ENCODE measurements at regions not wholly inside any gene's neighbourhood (a gene's known extent, or its start where the extent isn't known, plus 50 kb on each side); places are given as distances from the start of the nearest gene placed in this dataset.

DNA sequence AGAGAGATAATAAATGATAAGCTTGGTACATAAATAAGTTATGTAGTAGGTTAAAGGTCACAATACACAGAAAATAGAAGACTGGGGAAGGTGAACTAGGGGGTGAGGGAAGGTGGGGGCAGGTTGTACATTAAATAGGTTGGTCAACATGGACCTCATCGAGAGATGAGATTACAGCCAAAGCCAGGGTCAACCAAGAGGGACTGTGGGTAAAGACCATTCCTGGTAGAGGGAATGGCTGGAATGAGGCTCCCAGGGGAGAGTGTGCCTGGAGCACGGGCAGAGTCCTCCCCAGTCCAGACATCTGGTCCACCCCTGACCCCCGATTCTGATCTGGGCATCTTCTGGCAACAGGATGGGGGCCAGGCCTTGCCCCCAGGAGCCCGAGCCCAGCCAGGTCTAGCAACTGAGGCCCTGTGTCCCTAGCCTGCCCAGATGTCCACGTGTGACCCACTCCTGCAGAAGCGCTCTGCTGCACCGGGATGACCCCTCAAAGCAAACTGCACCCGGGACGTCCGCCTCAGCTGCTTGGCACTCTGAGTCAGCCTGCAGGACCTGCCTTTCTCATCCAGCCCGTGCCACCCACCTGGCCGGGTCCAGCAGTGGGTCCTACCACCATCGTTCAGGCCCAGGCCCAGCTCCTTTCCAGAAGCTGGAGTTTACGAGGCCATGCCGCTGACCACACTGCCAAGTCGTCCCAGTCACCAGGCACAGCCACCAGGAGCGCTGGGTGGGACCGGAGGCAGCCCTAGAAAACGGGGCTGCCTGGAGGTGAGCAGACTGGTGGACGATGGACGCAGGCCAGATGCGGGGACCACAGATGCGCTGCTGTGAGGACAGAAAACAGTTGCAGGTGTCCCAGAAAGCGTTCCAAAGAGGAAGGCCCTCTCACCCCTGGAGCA, 56.2 kb upstream of the ID2 start:
- TF ChIP-seq EZH2phosphoT487 (IDR thresholded peaks at IDR 0.05; ENCODE audit: borderline replicate concordance, low read length) = no peak
- TF ChIP-seq, protein P1, sequence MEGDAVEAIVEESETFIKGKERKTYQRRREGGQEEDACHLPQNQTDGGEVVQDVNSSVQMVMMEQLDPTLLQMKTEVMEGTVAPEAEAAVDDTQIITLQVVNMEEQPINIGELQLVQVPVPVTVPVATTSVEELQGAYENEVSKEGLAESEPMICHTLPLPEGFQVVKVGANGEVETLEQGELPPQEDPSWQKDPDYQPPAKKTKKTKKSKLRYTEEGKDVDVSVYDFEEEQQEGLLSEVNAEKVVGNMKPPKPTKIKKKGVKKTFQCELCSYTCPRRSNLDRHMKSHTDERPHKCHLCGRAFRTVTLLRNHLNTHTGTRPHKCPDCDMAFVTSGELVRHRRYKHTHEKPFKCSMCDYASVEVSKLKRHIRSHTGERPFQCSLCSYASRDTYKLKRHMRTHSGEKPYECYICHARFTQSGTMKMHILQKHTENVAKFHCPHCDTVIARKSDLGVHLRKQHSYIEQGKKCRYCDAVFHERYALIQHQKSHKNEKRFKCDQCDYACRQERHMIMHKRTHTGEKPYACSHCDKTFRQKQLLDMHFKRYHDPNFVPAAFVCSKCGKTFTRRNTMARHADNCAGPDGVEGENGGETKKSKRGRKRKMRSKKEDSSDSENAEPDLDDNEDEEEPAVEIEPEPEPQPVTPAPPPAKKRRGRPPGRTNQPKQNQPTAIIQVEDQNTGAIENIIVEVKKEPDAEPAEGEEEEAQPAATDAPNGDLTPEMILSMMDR (IDR thresholded peaks at IDR 0.05; ENCODE audit: low read depth, low read length, poor library complexity, severe bottlenecking) = no peak

Measured in DOHH2 (cell line).